Right lobe of liver (tissue), 6 donors: ENCODE measurements at regions not wholly inside any gene's neighbourhood (a gene's known extent, or its start where the extent isn't known, plus 50 kb on each side); places are given as distances from the start of the nearest gene placed in this dataset.

Source experiments
- ATAC-seq, 4 donors: fragments of 200-7000 bp; cut with Tn5 transposase; one replicate each; pipeline ENCODE4 v1.9.1; 2020; ENCODE audit warnings: mild to moderate bottlenecking in 4 of 4, moderate library complexity in 4 of 4
- DNase-seq, 3 donors: peaks; one replicate each; pipeline ENCODE4 v3.0.0-alpha.2; 2020
- H3K27ac ChIP-seq, 3 donors: fragments of 200-600 bp; one replicate each; pipeline ENCODE4 v1.8.0; 2022
- H3K27me3 ChIP-seq, 2 donors: fragments of 200-600 bp; one replicate each; pipeline ENCODE4 v1.8.0; 2022
- H3K36me3 ChIP-seq, 4 donors: fragments of 200-600 bp; sonication (generic) in 1 of 4; one replicate each; pipeline versions ENCODE4 v1.5.1 to v1.8.0; 2017 to 2022; ENCODE audit warnings: control low read depth in 1 of 4
- H3K4me1 ChIP-seq, 4 donors: fragments of 200-600 bp; sonication (generic) in 1 of 4; one replicate each; pipeline versions ENCODE4 v1.5.1 to v1.8.0; 2017 to 2022; ENCODE audit warnings: control low read depth in 1 of 4
- H3K4me3 ChIP-seq, 3 donors: fragments of 200-600 bp; one replicate each; pipeline ENCODE4 v1.8.0; 2022
- H3K9me3 ChIP-seq, 4 donors: fragments of 200-600 bp; sonication (generic) in 1 of 4; one replicate each; pipeline versions ENCODE4 v1.5.1 to v1.8.0; 2017 to 2022; ENCODE audit warnings: control low read depth in 1 of 4
- CTCF ChIP-seq, 4 donors: fragments of 200-600 bp in 3 of 4; fragments of 450-650 bp in 1 of 4; IDR thresholded peaks; one replicate each; pipeline versions ENCODE4 v1.5.1 to v1.8.0; 2016 to 2022; ENCODE audit warnings: antibody characterized with exemption in 4 of 4, mild to moderate bottlenecking in 2 of 4
- POLR2A ChIP-seq: fragments of 450-650 bp; IDR thresholded peaks from one replicate; pipeline ENCODE4 v1.6.1; 2017; ENCODE audit warnings: antibody characterized with exemption, mild to moderate bottlenecking
- WGBS: methylation state at CpG from one replicate; pipeline ENCODE4 v1.1.6; 2018; ENCODE audit warnings: low coverage, low lambda C conversion rate; ENCODE audit not compliant: insufficient coverage; ENCODE audit errors: missing lambda C conversion rate; 5-methylcytosine and 5-hydroxymethylcytosine counted together
- intact Hi-C, 2 donors: fragments of 100-400 bp; cut with DNase I; formaldehyde crosslinking; loops; one replicate each; pipeline versions ENCODE4 v1.11.2 to v1.14.1; 2022
- donor health status: DM: no; HTN: yes; CAD: no.
- donor health status: DM: no; HTN: no; CAD: no.
- donor health status: DM: no; HTN: no; CAD: no.
- donor health status: DM: no; HTN: yes; CAD: no.
- donor health status: DM: no; HTN: yes; CAD: no.

GRCh38 chr9:11894136-11894535, 799.0 kb upstream of the TYRP1 start:
- Histone ChIP-seq H3K9me3 (no peaks in the 10 kb centered on the region), H3K27ac (no peak overlapping the region), H3K4me3 (no peak overlapping the region), H3K4me1 (no peaks in the 10 kb centered on the region), H3K27me3 (no peaks in the 10 kb centered on the region), H3K36me3 (no peaks in the 10 kb centered on the region)
- no peak for DNase-seq
- intact Hi-C loops: no loop called here
- ATAC-seq: no peak
- 22% methylated on average over 1 of the region's 1 CpG for WGBS
- TF ChIP-seq POLR2A: no peak
- TF ChIP-seq CTCF (IDR thresholded peaks at IDR 0.05): no peak

- intact Hi-C loops: no loop called here
- Histone ChIP-seq H3K9me3 (no peaks in the 10 kb centered on the region), H3K36me3 (no peaks in the 10 kb centered on the region), H3K4me3 (no peak overlapping the region), H3K27me3 (no peaks in the 10 kb centered on the region), H3K4me1 (no peaks in the 10 kb centered on the region), H3K27ac (no peak overlapping the region)
- ATAC-seq (no peak), DNase-seq (no peak)
- 20% methylated on average over 1 of the region's 1 CpG for WGBS
- TF ChIP-seq CTCF (IDR thresholded peaks at IDR 0.05) (no peak), POLR2A (no peak)
Observed at GRCh38 chr9:11902610-11903009, 790.6 kb upstream of the TYRP1 start.

GRCh38 chr9:11915699-11916098, 777.5 kb upstream of the TYRP1 start:
- no peak for TF ChIP-seq CTCF (IDR thresholded peaks at IDR 0.05)
- no peak for TF ChIP-seq POLR2A
- no peak overlapping the region for H3K27ac ChIP-seq
- H3K4me3 ChIP-seq: no peak overlapping the region
- no peaks in the 10 kb centered on the region for H3K36me3 ChIP-seq
- DNase-seq (no peak), ATAC-seq (no peak)
- H3K27me3 ChIP-seq: no peaks in the 10 kb centered on the region
- no peaks in the 10 kb centered on the region for H3K9me3 ChIP-seq
- intact Hi-C loops: no loop called here
- 29% methylated on average over 2 of the region's 2 CpGs for WGBS
- H3K4me1 ChIP-seq: no peaks in the 10 kb centered on the region

- ATAC-seq (no peak), DNase-seq (no peak)
- H3K4me3 ChIP-seq: no peak overlapping the region
- H3K9me3 ChIP-seq: no peaks in the 10 kb centered on the region
- no peaks in the 10 kb centered on the region for H3K36me3 ChIP-seq
- intact Hi-C loops: no loop called here
- TF ChIP-seq CTCF (IDR thresholded peaks at IDR 0.05) (no peak), POLR2A (no peak)
- H3K27ac ChIP-seq: no peak overlapping the region
- no peaks in the 10 kb centered on the region for H3K27me3 ChIP-seq
- WGBS: 57% methylated on average over 2 of the region's 17 CpGs
- no peaks in the 10 kb centered on the region for H3K4me1 ChIP-seq
Observed at GRCh38 chr9:11928871-11929321, 764.3 kb upstream of the TYRP1 start.

- Histone ChIP-seq H3K27ac (no peak overlapping the region), H3K9me3 (no peaks in the 10 kb centered on the region), H3K4me1 (no peaks in the 10 kb centered on the region), H3K36me3 (no peaks in the 10 kb centered on the region), H3K27me3 (no peaks in the 10 kb centered on the region), H3K4me3 (no peak overlapping the region)
- intact Hi-C loops: no loop called here
- TF ChIP-seq POLR2A (no peak), CTCF (IDR thresholded peaks at IDR 0.05) (no peak)
- no peak for ATAC-seq
- DNase-seq: no peak
- WGBS: 63% methylated on average over 3 of the region's 3 CpGs
Observed at GRCh38 chr9:11931109-11931508, 762.1 kb upstream of the TYRP1 start.
